A549 (cell line): ENCODE measurements at regions not wholly inside any gene's neighbourhood (a gene's known extent, or its start where the extent isn't known, plus 50 kb on each side); places are given as distances from the start of the nearest gene placed in this dataset.
A peak's percentile ranks its signal among the peaks of the same experiment; 100 is the strongest.

Experiments
- ATAC-seq, 2 experiments: fragments of 200-7000 bp in 1 of 2; fragments of >200 bp in 1 of 2; cut with Nextera tagmentation in 1 of 2; cut with Tn5 transposase in 1 of 2; 3 replicates each; pipeline versions ENCODE4 v1.8.0 to v1.9.1; 2018 to 2020; ENCODE audit warnings: mild to moderate bottlenecking in 1 of 2, moderate library complexity in 1 of 2
- CTCF ChIA-PET: fragments of 300-600 bp; sonication (Branson Sonifier 250); formaldehyde crosslinking; extraction: SDS; loops from one replicate; lab custom pipeline; 2021; ENCODE audit warnings: antibody characterized with exemption, inconsistent platforms; lab: Yijun Ruan, JAX
- POLR2A ChIA-PET: fragments of 350-600 bp; formaldehyde crosslinking; extraction: SDS; loops from one replicate; lab custom pipeline; 2021; ENCODE audit warnings: antibody characterized with exemption, inconsistent platforms; lab: Yijun Ruan, JAX
- DNase-seq, 2 experiments: peaks; one replicate each; pipeline versions ENCODE4 v3.0.0 to v3.0.0-alpha.2; 2011 to 2016; ENCODE audit warnings: low read depth in 1 of 2, low spot score in 1 of 2
- FAIRE-seq: peaks from 2 replicates; lab custom pipeline; 2011; peaks lifted over from hg19 to GRCh38; lab: Jason Lieb, UNC
- H3K27ac ChIP-seq, 2 experiments: fragments of >200 bp; sonication (Bioruptor Twin); formaldehyde crosslinking; 3 replicates each; pipeline ENCODE4 v1.5.1; 2016 to 2017
- H3K4me1 ChIP-seq: fragments of >200 bp; sonication (Bioruptor Twin); formaldehyde crosslinking; 3 replicates; pipeline ENCODE4 v1.6.1; 2016
- H3K4me2 ChIP-seq: fragments of >200 bp; sonication (Bioruptor Twin); formaldehyde crosslinking; 3 replicates; pipeline ENCODE4 v1.6.1; 2016
- H3K4me3 ChIP-seq: fragments of >200 bp; sonication (Bioruptor Twin); formaldehyde crosslinking; 3 replicates; pipeline ENCODE4 v1.5.1; 2016
- H3K9me3 ChIP-seq: fragments of >200 bp; sonication (Bioruptor Twin); formaldehyde crosslinking; 3 replicates; pipeline ENCODE4 v1.6.1; 2016
- CBX8 ChIP-seq: fragments of 200-600 bp; sonication (generic); IDR thresholded peaks from 2 replicates; pipeline ENCODE4 v1.6.1; 2016
- FOSB ChIP-seq: fragments of 250-450 bp; sonication (Bioruptor Pico); IDR thresholded peaks from 2 replicates; pipeline ENCODE4 v1.5.0; 2020; ENCODE audit warnings: mild to moderate bottlenecking, moderate library complexity
- FOXS1 ChIP-seq: fragments of 250-450 bp; sonication (Bioruptor Pico); IDR thresholded peaks from 2 replicates; pipeline ENCODE4 v1.5.0; 2020; ENCODE audit warnings: mild to moderate bottlenecking, moderate library complexity
- JUN ChIP-seq, 2 experiments: fragments of >200 bp; sonication (Bioruptor Twin); formaldehyde crosslinking; IDR thresholded peaks; 2 replicates in 1 of 2; 3 replicates in 1 of 2; pipeline ENCODE4 v1.6.1; 2016 to 2017
- KDM1A ChIP-seq: fragments of 200-600 bp; sonication (generic); IDR thresholded peaks from 2 replicates; pipeline ENCODE4 v1.6.1; 2016; ENCODE audit warnings: low read depth, mild to moderate bottlenecking
- MYC ChIP-seq: IDR thresholded peaks from 2 replicates; pipeline ENCODE4 v1.6.1; 2012; ENCODE audit warnings: mild to moderate bottlenecking, inconsistent platforms, low read length, improper control_type of control experiment, borderline replicate concordance
- POLR2A ChIP-seq: IDR thresholded peaks from 2 replicates; pipeline ENCODE4 v1.6.1; 2012; ENCODE audit warnings: mild to moderate bottlenecking, low read length
- POLR2AphosphoS2 ChIP-seq: conservative IDR thresholded peaks from 2 replicates; pipeline ENCODE4 v1.6.1; 2012; ENCODE audit warnings: low read length, improper control_type of control experiment, inconsistent platforms
- RNF2 ChIP-seq: fragments of 200-600 bp; sonication (generic); IDR thresholded peaks from 2 replicates; pipeline ENCODE4 v1.6.1; 2016; ENCODE audit warnings: low read depth, mild to moderate bottlenecking, antibody characterized with exemption, moderate library complexity, borderline replicate concordance
- TP53 ChIP-seq: fragments of 250-450 bp; sonication (Bioruptor Pico); IDR thresholded peaks from 2 replicates; pipeline ENCODE4 v1.5.0; 2021; ENCODE audit warnings: mild to moderate bottlenecking, moderate library complexity
- ZSCAN20 ChIP-seq: fragments of 250-450 bp; sonication (Bioruptor Pico); IDR thresholded peaks from 2 replicates; pipeline ENCODE4 v1.8.0; 2022; ENCODE audit warnings: mild to moderate bottlenecking, moderate library complexity
- WGBS: methylation state at CpG from one replicate; pipeline ENCODE4 v1.1.6; 2017; ENCODE audit errors: missing lambda C conversion rate; 5-methylcytosine and 5-hydroxymethylcytosine counted together
- TF ChIP-seq, protein P1 (sequence below): fragments of 250-450 bp; sonication (Bioruptor Pico); IDR thresholded peaks from 2 replicates; pipeline ENCODE4 v1.5.0; 2021; ENCODE audit warnings: mild to moderate bottlenecking, moderate library complexity, borderline replicate concordance
- TF ChIP-seq, protein P2 (sequence below): fragments of >200 bp; sonication (Bioruptor Twin); formaldehyde crosslinking; IDR thresholded peaks from 2 replicates; pipeline ENCODE4 v1.6.1; 2016
- TF ChIP-seq, protein P3 (sequence below): IDR thresholded peaks from 2 replicates; pipeline ENCODE4 v1.6.1; 2012; ENCODE audit warnings: low read depth, borderline replicate concordance
- TF ChIP-seq, protein P4 (sequence below): IDR thresholded peaks from 2 replicates; pipeline ENCODE4 v1.6.1; 2012
- TF ChIP-seq, protein P5 (sequence below): fragments of >200 bp; sonication (Bioruptor Twin); formaldehyde crosslinking; IDR thresholded peaks from 3 replicates; pipeline ENCODE4 v1.5.1; 2016
- TF ChIP-seq, protein P6 (sequence below): fragments of >200 bp; sonication (Bioruptor Twin); formaldehyde crosslinking; IDR thresholded peaks from 3 replicates; pipeline ENCODE4 v1.6.1; 2016
- TF ChIP-seq, protein P7 (sequence below): fragments of 200-600 bp; sonication (generic); IDR thresholded peaks from 2 replicates; pipeline ENCODE4 v1.6.1; 2016; ENCODE audit warnings: antibody characterized with exemption, mild to moderate bottlenecking, moderate library complexity

DNA sequence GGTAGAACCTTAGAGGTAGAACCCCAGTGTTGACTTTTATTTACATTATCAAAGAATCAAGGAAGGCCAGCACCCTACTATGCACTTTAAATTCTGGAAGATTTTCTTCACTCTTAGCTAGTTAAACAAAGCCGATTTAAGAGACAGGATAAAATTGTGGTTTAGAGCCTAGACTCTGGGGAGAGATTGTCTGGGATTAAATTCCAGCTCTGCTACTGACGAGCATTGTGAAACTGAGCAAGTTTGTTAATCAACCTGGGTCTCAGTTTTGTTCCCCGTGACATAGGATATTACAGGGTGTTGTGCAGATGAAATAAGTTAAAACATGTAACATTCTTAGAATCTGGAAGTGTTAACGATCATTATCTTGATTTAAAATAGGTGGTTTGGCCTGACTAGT, 83.5 kb downstream of the FEM1C start:
- FAIRE-seq: no peak
- ChIA-PET CTCF (interaction anchor here (1.0 to 2.1 kb wide), 3 partner anchors 11 to 152 kb away, joined by 3 to 7 read pairs (median 3); no protein-coding TSS in a partner anchor), POLR2A (interaction anchor here (2.2 kb wide), 1 partner anchor 83 kb away, joined by 12 read pairs; the partner anchor contains the start of gene FEM1C)
- TF ChIP-seq, protein P1, sequence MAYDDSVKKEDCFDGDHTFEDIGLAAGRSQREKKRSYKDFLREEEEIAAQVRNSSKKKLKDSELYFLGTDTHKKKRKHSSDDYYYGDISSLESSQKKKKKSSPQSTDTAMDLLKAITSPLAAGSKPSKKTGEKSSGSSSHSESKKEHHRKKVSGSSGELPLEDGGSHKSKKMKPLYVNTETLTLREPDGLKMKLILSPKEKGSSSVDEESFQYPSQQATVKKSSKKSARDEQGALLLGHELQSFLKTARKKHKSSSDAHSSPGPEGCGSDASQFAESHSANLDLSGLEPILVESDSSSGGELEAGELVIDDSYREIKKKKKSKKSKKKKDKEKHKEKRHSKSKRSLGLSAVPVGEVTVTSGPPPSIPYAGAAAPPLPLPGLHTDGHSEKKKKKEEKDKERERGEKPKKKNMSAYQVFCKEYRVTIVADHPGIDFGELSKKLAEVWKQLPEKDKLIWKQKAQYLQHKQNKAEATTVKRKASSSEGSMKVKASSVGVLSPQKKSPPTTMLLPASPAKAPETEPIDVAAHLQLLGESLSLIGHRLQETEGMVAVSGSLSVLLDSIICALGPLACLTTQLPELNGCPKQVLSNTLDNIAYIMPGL: no peak
- TF ChIP-seq, protein P2, sequence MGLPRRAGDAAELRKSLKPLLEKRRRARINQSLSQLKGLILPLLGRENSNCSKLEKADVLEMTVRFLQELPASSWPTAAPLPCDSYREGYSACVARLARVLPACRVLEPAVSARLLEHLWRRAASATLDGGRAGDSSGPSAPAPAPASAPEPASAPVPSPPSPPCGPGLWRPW: no peak
- TF ChIP-seq, protein P3, sequence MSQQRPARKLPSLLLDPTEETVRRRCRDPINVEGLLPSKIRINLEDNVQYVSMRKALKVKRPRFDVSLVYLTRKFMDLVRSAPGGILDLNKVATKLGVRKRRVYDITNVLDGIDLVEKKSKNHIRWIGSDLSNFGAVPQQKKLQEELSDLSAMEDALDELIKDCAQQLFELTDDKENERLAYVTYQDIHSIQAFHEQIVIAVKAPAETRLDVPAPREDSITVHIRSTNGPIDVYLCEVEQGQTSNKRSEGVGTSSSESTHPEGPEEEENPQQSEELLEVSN: no peak
- TF ChIP-seq KDM1A: no peak
- no peak for TF ChIP-seq MYC
- TF ChIP-seq, protein P4, sequence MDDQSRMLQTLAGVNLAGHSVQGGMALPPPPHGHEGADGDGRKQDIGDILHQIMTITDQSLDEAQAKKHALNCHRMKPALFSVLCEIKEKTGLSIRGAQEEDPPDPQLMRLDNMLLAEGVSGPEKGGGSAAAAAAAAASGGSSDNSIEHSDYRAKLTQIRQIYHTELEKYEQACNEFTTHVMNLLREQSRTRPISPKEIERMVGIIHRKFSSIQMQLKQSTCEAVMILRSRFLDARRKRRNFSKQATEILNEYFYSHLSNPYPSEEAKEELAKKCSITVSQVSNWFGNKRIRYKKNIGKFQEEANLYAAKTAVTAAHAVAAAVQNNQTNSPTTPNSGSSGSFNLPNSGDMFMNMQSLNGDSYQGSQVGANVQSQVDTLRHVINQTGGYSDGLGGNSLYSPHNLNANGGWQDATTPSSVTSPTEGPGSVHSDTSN: no peak
- TF ChIP-seq POLR2A: no peak
- TF ChIP-seq, protein P5, sequence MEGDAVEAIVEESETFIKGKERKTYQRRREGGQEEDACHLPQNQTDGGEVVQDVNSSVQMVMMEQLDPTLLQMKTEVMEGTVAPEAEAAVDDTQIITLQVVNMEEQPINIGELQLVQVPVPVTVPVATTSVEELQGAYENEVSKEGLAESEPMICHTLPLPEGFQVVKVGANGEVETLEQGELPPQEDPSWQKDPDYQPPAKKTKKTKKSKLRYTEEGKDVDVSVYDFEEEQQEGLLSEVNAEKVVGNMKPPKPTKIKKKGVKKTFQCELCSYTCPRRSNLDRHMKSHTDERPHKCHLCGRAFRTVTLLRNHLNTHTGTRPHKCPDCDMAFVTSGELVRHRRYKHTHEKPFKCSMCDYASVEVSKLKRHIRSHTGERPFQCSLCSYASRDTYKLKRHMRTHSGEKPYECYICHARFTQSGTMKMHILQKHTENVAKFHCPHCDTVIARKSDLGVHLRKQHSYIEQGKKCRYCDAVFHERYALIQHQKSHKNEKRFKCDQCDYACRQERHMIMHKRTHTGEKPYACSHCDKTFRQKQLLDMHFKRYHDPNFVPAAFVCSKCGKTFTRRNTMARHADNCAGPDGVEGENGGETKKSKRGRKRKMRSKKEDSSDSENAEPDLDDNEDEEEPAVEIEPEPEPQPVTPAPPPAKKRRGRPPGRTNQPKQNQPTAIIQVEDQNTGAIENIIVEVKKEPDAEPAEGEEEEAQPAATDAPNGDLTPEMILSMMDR: no peak
- TF ChIP-seq ZSCAN20: no peak
- no peak for TF ChIP-seq FOXS1
- TF ChIP-seq RNF2: no peak
- TF ChIP-seq JUN (IDR thresholded peaks at IDR 0.05): no peak
- TF ChIP-seq CBX8: no peak
- TF ChIP-seq FOSB (CRISPR knock-in tag): no peak
- TF ChIP-seq, protein P6, sequence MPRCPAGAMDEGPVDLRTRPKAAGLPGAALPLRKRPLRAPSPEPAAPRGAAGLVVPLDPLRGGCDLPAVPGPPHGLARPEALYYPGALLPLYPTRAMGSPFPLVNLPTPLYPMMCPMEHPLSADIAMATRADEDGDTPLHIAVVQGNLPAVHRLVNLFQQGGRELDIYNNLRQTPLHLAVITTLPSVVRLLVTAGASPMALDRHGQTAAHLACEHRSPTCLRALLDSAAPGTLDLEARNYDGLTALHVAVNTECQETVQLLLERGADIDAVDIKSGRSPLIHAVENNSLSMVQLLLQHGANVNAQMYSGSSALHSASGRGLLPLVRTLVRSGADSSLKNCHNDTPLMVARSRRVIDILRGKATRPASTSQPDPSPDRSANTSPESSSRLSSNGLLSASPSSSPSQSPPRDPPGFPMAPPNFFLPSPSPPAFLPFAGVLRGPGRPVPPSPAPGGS: no peak
- no peak for TF ChIP-seq TP53 (CRISPR knock-in tag)
- TF ChIP-seq POLR2AphosphoS2: no peak
- TF ChIP-seq, protein P7, sequence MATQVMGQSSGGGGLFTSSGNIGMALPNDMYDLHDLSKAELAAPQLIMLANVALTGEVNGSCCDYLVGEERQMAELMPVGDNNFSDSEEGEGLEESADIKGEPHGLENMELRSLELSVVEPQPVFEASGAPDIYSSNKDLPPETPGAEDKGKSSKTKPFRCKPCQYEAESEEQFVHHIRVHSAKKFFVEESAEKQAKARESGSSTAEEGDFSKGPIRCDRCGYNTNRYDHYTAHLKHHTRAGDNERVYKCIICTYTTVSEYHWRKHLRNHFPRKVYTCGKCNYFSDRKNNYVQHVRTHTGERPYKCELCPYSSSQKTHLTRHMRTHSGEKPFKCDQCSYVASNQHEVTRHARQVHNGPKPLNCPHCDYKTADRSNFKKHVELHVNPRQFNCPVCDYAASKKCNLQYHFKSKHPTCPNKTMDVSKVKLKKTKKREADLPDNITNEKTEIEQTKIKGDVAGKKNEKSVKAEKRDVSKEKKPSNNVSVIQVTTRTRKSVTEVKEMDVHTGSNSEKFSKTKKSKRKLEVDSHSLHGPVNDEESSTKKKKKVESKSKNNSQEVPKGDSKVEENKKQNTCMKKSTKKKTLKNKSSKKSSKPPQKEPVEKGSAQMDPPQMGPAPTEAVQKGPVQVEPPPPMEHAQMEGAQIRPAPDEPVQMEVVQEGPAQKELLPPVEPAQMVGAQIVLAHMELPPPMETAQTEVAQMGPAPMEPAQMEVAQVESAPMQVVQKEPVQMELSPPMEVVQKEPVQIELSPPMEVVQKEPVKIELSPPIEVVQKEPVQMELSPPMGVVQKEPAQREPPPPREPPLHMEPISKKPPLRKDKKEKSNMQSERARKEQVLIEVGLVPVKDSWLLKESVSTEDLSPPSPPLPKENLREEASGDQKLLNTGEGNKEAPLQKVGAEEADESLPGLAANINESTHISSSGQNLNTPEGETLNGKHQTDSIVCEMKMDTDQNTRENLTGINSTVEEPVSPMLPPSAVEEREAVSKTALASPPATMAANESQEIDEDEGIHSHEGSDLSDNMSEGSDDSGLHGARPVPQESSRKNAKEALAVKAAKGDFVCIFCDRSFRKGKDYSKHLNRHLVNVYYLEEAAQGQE: no peak
- ATAC-seq: no peak
- peak overlapping the region; percentile 77 to 82 for H3K27ac ChIP-seq
- no peaks in the 10 kb centered on the region for H3K9me3 ChIP-seq
- no peak overlapping the region for H3K4me3 ChIP-seq
- no peak for DNase-seq
- H3K4me2 ChIP-seq: peak overlapping the region; percentile 48
- 66% methylated on average over 4 of the region's 4 CpGs for WGBS
- H3K4me1 ChIP-seq: peaks cover 50% of the 10 kb centered on the region
